K562 (cell line): ENCODE measurements at regions not wholly inside any gene's neighbourhood (a gene's known extent, or its start where the extent isn't known, plus 50 kb on each side); places are given as distances from the start of the nearest gene placed in this dataset.

Experiments
- ATAC-seq: fragments of 200-7000 bp; cut with Tn5 transposase; 3 replicates; pipeline ENCODE4 v1.9.1; 2020; ENCODE audit warnings: moderate library complexity
- BruUV-seq: library from RNA; stranded (reverse); fragments of 400-500 nt; replicated peaks from 2 replicates; lab custom pipeline; 2021; lab: Mats Ljungman, UMichigan
- CTCF ChIA-PET: fragments of 300-600 bp; formaldehyde crosslinking; extraction: SDS; loops from one replicate; lab custom pipeline; 2021; ENCODE audit warnings: low intra/inter-chr PET ratio; lab: Yijun Ruan, JAX
- POLR2A ChIA-PET: fragments of 300-600, 350-650 bp; sonication (Branson Sonifier 250); formaldehyde crosslinking; extraction: SDS; loops from one replicate; lab custom pipeline; 2021; ENCODE audit warnings: antibody characterized with exemption, inconsistent platforms; lab: Yijun Ruan, JAX
- DNase-seq, 4 experiments: peaks; one replicate each; pipeline versions ENCODE4 v3.0.0 to v3.0.0-alpha.2; 2011 to 2018; ENCODE audit warnings: low spot score in 3 of 4, mixed read lengths in 3 of 4; ENCODE audit errors: extremely low read depth in 1 of 4
- FAIRE-seq: peaks from 2 replicates; lab custom pipeline; 2011; peaks lifted over from hg19 to GRCh38; lab: Jason Lieb, UNC
- H2AFZ ChIP-seq: 2 replicates; pipeline ENCODE4 v1.6.0; 2011; ENCODE audit warnings: low read depth, low read length, control low read depth, inconsistent platforms
- H3K27ac ChIP-seq: fragments of 200-600 bp; 3 replicates; pipeline ENCODE4 v1.8.0; 2011; ENCODE audit warnings: low read depth, mild to moderate bottlenecking, control low read depth, inconsistent platforms, low read length, moderate library complexity, mixed read lengths; ENCODE audit errors: extremely low read depth
- H3K27me3 ChIP-seq, 2 experiments: fragments of 300-600 bp in 1 of 2; 2 replicates in 1 of 2; 3 replicates in 1 of 2; pipeline versions ENCODE4 v1.6.0 to v1.8.0; 2011; ENCODE audit warnings: inconsistent platforms in 2 of 2, low read length in 2 of 2, mild to moderate bottlenecking in 1 of 2, mixed read lengths in 1 of 2, moderate library complexity in 1 of 2; ENCODE audit not compliant: control insufficient read depth in 2 of 2, insufficient read depth in 2 of 2
- H3K36me3 ChIP-seq: fragments of 300-600 bp; 3 replicates; pipeline ENCODE4 v1.8.0; 2011; ENCODE audit warnings: mild to moderate bottlenecking, low read length, inconsistent platforms; ENCODE audit not compliant: control insufficient read depth, insufficient read depth
- H3K4me1 ChIP-seq, 2 experiments: fragments of 200-600 bp in 1 of 2; replicated peaks in 1 of 2; 2 replicates in 1 of 2; 3 replicates in 1 of 2; pipeline versions ENCODE4 v1.5.1 to v1.8.0; 2011; ENCODE audit warnings: inconsistent platforms in 2 of 2, low read length in 2 of 2, mild to moderate bottlenecking in 1 of 2, mixed read lengths in 1 of 2, moderate library complexity in 1 of 2; ENCODE audit not compliant: control insufficient read depth in 2 of 2, insufficient read depth in 2 of 2
- H3K4me2 ChIP-seq: 2 replicates; pipeline ENCODE4 v1.6.1; 2011; ENCODE audit warnings: low read length, control low read depth, inconsistent platforms, mixed read lengths; ENCODE audit not compliant: insufficient read depth
- H3K4me3 ChIP-seq: fragments of 200-600 bp; sonication (generic), shearing (Covaris generic); 2 replicates; pipeline ENCODE4 v1.5.1; 2016; ENCODE audit warnings: control low read depth, inconsistent platforms
- H3K79me2 ChIP-seq: fragments of 200-600 bp; 3 replicates; pipeline ENCODE4 v1.8.0; 2011; ENCODE audit warnings: low read length, inconsistent platforms; ENCODE audit not compliant: control insufficient read depth, insufficient read depth
- H3K9ac ChIP-seq, 2 experiments: 2 replicates each; pipeline versions ENCODE4 v1.6.0 to v1.6.1; 2011; ENCODE audit warnings: low read depth in 2 of 2, low read length in 2 of 2, control low read depth in 1 of 2, inconsistent platforms in 1 of 2, mild to moderate bottlenecking in 1 of 2, mixed read lengths in 1 of 2; ENCODE audit not compliant: insufficient read depth in 1 of 2
- H3K9me1 ChIP-seq: one replicate; pipeline ENCODE4 v1.6.0; 2011; ENCODE audit warnings: inconsistent platforms, mild to moderate bottlenecking, low read length, moderate library complexity; ENCODE audit not compliant: control insufficient read depth, insufficient read depth
- H3K9me3 ChIP-seq: replicated peaks from 2 replicates; pipeline ENCODE4 v1.5.1; 2011; ENCODE audit warnings: low read depth, low read length, inconsistent platforms; ENCODE audit not compliant: control insufficient read depth, insufficient read depth
- H4K20me1 ChIP-seq: replicated peaks from 2 replicates; pipeline ENCODE4 v1.6.1; 2011; ENCODE audit warnings: low read length, inconsistent platforms, mixed read lengths; ENCODE audit not compliant: control insufficient read depth, insufficient read depth
- BRD9 ChIP-seq: fragments of 450-650 bp; IDR thresholded peaks from 2 replicates; pipeline ENCODE4 v1.6.1; 2018; ENCODE audit warnings: low read depth; ENCODE audit not compliant: partially characterized antibody
- HMG20B ChIP-seq: fragments of 250-450 bp; sonication (Bioruptor Pico); IDR thresholded peaks from 2 replicates; pipeline ENCODE4 v1.5.0; 2021; ENCODE audit warnings: mild to moderate bottlenecking
- PRPF4 ChIP-seq: fragments of 200-400 bp; formaldehyde crosslinking; IDR thresholded peaks from one replicate; pipeline ENCODE4 v1.6.1; 2017; ENCODE audit warnings: low read length, low read depth, mild to moderate bottlenecking; ENCODE audit not compliant: insufficient read depth, poor library complexity, severe bottlenecking
- RUNX1 ChIP-seq: sonication (generic); IDR thresholded peaks from 2 replicates; pipeline ENCODE4 v1.6.1; 2016; ENCODE audit warnings: antibody characterized with exemption, low read depth
- SP1 ChIP-seq: sonication (generic); formaldehyde crosslinking; IDR thresholded peaks from 2 replicates; pipeline ENCODE4 v1.8.1; 2022; ENCODE audit warnings: mild to moderate bottlenecking, missing genetic modification reagents
- ZNF445 ChIP-seq: fragments of 250-450 bp; sonication (Bioruptor Pico); IDR thresholded peaks from 2 replicates; pipeline ENCODE4 v1.4.0; 2020; ENCODE audit warnings: low read depth, mild to moderate bottlenecking, moderate library complexity
- ZNF75A ChIP-seq: fragments of 450-650 bp; formaldehyde crosslinking; IDR thresholded peaks from 2 replicates; pipeline ENCODE4 v1.4.0; 2020; ENCODE audit warnings: mild to moderate bottlenecking
- WGBS: fragments of 100-300 bp; shearing (Covaris generic); methylation state at CpG from one replicate; pipeline ENCODE4 v1.1.6; 2016; ENCODE audit warnings: low coverage, mixed read lengths; ENCODE audit not compliant: insufficient coverage; ENCODE audit errors: missing lambda C conversion rate; 5-methylcytosine and 5-hydroxymethylcytosine counted together
- in situ Hi-C: fragments of 300-500 bp; cut with MboI; formaldehyde crosslinking; loops from 4 replicates; pipeline ENCODE4 v1.15.0; 2018; ENCODE audit warnings: inconsistent platforms, mixed read lengths
- intact Hi-C: fragments of 100-400 bp; cut with micrococcal nuclease; formaldehyde crosslinking; loops from 2 replicates; pipeline ENCODE4 v1.14.2; 2022
- TF ChIP-seq, protein P1 (sequence below): fragments of 250-450 bp; sonication (Bioruptor Pico); IDR thresholded peaks from 2 replicates; pipeline ENCODE4 v1.8.0; 2022; ENCODE audit warnings: moderate library complexity, mild to moderate bottlenecking, inconsistent platforms
- TF ChIP-seq, protein P2 (sequence below): fragments of 450-650 bp; IDR thresholded peaks from 2 replicates; pipeline ENCODE4 v1.6.1; 2017; ENCODE audit warnings: antibody characterized with exemption, mild to moderate bottlenecking

DNA sequence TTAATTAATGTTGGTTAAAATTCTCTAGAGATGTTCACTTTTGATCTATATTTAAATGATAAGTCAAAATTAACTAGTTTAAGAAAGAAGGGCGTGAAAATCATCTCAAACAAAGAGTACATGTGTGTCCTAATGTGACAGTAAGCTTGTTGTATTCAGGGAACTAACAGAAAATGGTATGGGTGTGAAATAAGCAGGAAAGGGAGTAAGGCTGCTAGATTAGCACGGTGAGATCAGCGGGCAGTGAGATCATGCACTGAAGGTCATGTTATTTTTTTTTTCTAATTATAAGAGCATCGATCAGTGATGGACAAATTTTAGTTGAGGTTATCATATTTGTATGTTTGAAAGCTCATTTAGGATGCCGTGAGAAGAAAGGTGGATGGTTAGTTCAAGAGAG lies 430.8 kb downstream of the DIPK2A start:
- 2% methylated on average over 5 of the region's 5 CpGs for whole genome bisulfite sequencing
- H3K36me3 ChIP-seq, result no peaks in the 10 kb centered on the region
- H3K4me3 ChIP-seq, result no peak overlapping the region
- no TSS peak for BruUV-seq
- ATAC-seq (no peak), DNase-seq (no peak), FAIRE-seq (no peak)
- no peaks in the 10 kb centered on the region for H3K27me3 ChIP-seq
- ChIA-PET POLR2A (no interaction called here), CTCF (no interaction called here)
- H3K79me2 ChIP-seq, result no peaks in the 10 kb centered on the region
- TF ChIP-seq HMG20B (CRISPR knock-in tag), result no peak
- no peak overlapping the region for H3K4me2 ChIP-seq
- H3K9me1 ChIP-seq, result no peaks in the 10 kb centered on the region
- H3K4me1 ChIP-seq, result no peaks in the 10 kb centered on the region
- intact Hi-C loops, result no loop called here
- H3K9me3 ChIP-seq, result peaks cover 1% of the 10 kb centered on the region; the same call in 1 of the 2 replicates
- in situ Hi-C loops, result no loop called here
- H4K20me1 ChIP-seq, result no peaks in the 10 kb centered on the region
- no peak overlapping the region for H3K27ac ChIP-seq
- no peak overlapping the region for H3K9ac ChIP-seq
- no peak overlapping the region for H2AFZ ChIP-seq

DNA sequence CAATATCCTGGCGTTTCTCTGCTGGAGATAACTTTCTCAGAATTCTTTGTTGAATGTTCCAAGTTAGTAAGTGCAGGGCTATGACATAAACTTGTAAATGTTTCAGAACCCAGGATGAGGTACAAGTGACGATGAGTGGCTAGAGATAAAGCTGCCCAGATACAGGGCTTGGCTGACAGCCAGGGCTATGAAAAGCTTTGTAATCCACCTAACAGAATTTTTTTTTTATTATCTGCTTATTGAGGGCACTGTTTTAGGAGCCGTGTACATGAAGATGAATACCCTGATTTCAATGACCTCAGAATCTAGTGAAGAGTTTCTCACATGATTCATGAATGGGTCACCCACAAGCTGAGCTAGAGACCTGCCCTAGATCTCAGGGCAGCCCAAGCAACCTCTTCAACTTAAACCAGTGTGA lies 431.4 kb downstream of the DIPK2A start:
- no peak for FAIRE-seq
- DNase-seq, result no peak
- ATAC-seq, result no peak
- H3K9me1 ChIP-seq, result no peaks in the 10 kb centered on the region
- H3K36me3 ChIP-seq, result no peaks in the 10 kb centered on the region
- TF ChIP-seq PRPF4 (no peak), BRD9 (no peak), SP1 (no peak), RUNX1 (no peak), ZNF75A (CRISPR knock-in tag) (no peak), ZNF445 (no peak)
- TF ChIP-seq, protein P1, sequence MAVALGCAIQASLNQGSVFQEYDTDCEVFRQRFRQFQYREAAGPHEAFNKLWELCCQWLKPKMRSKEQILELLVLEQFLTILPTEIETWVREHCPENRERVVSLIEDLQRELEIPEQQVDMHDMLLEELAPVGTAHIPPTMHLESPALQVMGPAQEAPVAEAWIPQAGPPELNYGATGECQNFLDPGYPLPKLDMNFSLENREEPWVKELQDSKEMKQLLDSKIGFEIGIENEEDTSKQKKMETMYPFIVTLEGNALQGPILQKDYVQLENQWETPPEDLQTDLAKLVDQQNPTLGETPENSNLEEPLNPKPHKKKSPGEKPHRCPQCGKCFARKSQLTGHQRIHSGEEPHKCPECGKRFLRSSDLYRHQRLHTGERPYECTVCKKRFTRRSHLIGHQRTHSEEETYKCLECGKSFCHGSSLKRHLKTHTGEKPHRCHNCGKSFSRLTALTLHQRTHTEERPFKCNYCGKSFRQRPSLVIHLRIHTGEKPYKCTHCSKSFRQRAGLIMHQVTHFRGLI, result no peak
- TF ChIP-seq, protein P2, sequence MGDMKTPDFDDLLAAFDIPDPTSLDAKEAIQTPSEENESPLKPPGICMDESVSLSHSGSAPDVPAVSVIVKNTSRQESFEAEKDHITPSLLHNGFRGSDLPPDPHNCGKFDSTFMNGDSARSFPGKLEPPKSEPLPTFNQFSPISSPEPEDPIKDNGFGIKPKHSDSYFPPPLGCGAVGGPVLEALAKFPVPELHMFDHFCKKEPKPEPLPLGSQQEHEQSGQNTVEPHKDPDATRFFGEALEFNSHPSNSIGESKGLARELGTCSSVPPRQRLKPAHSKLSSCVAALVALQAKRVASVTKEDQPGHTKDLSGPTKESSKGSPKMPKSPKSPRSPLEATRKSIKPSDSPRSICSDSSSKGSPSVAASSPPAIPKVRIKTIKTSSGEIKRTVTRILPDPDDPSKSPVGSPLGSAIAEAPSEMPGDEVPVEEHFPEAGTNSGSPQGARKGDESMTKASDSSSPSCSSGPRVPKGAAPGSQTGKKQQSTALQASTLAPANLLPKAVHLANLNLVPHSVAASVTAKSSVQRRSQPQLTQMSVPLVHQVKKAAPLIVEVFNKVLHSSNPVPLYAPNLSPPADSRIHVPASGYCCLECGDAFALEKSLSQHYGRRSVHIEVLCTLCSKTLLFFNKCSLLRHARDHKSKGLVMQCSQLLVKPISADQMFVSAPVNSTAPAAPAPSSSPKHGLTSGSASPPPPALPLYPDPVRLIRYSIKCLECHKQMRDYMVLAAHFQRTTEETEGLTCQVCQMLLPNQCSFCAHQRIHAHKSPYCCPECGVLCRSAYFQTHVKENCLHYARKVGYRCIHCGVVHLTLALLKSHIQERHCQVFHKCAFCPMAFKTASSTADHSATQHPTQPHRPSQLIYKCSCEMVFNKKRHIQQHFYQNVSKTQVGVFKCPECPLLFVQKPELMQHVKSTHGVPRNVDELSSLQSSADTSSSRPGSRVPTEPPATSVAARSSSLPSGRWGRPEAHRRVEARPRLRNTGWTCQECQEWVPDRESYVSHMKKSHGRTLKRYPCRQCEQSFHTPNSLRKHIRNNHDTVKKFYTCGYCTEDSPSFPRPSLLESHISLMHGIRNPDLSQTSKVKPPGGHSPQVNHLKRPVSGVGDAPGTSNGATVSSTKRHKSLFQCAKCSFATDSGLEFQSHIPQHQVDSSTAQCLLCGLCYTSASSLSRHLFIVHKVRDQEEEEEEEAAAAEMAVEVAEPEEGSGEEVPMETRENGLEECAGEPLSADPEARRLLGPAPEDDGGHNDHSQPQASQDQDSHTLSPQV, result no peak
- no peak overlapping the region for H3K9ac ChIP-seq
- BruUV-seq, result no TSS peak
- H3K4me3 ChIP-seq, result no peak overlapping the region
- ChIA-PET CTCF (no interaction called here), POLR2A (no interaction called here)
- H4K20me1 ChIP-seq, result no peaks in the 10 kb centered on the region
- no peaks in the 10 kb centered on the region for H3K79me2 ChIP-seq
- no peak overlapping the region for H3K4me2 ChIP-seq
- H3K9me3 ChIP-seq, result peaks cover 1% of the 10 kb centered on the region; the same call in 1 of the 2 replicates
- H3K4me1 ChIP-seq, result no peaks in the 10 kb centered on the region
- no peak overlapping the region for H2AFZ ChIP-seq
- in situ Hi-C loops, result no loop called here
- intact Hi-C loops, result no loop called here
- WGBS, result 2% methylated on average over 3 of the region's 3 CpGs
- H3K27me3 ChIP-seq, result no peaks in the 10 kb centered on the region
- H3K27ac ChIP-seq, result no peak overlapping the region
